HFF-Myc (cell line): ENCODE measurements at regions not wholly inside any gene's neighbourhood (a gene's known extent, or its start where the extent isn't known, plus 50 kb on each side); places are given as distances from the start of the nearest gene placed in this dataset.

Experiments used
- DNase-seq: peaks from one replicate; pipeline ENCODE4 v3.0.0-alpha.2; 2011; ENCODE audit warnings: low read depth; ENCODE audit errors: extremely low read depth
- H3K4me3 ChIP-seq: replicated peaks from 2 replicates; pipeline ENCODE4 v1.5.1; 2011; ENCODE audit warnings: low read depth, mild to moderate bottlenecking, control low read depth, low read length
- TF ChIP-seq, protein P1 (sequence below): IDR thresholded peaks from 2 replicates; pipeline ENCODE4 v1.5.1; 2012; ENCODE audit warnings: mild to moderate bottlenecking, low read depth, low read length, control low read depth; ENCODE audit errors: missing control alignments

DNA sequence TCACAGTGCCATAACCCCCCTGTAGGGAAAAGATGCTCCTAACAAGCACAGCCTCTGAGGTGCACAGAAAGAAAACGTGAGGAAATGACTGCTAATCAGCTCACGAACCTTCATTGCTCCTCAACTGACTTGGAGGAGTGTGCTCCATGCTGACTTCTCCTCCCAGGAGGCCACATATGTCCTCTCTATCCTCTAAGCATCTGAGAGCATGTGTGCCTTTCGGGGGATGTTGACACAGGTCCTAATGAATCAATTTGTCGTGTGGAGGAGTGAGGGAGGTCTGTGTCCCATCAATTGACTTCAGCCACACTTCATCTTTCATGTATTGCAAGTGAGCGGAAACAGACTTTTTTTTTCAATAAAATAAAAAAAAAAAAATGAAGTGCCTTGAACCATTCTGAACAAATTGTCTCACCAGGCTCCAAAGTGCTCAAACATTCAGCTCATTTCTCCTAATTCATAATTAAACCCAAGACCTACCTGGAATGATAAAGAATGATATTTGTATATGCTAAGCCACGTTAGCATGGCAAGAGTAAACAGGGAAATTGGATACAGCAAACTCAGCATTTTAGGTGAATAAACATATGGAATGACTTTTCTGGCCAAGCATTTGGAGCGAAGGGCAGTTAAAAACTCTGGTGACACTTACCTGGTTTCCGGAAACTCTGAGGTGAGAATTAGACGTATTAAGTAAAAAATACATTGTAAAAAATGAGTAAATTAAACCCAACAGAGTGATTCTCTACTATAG, 317.6 kb upstream of the FAT3 start:
- no peak for DNase-seq

DNA sequence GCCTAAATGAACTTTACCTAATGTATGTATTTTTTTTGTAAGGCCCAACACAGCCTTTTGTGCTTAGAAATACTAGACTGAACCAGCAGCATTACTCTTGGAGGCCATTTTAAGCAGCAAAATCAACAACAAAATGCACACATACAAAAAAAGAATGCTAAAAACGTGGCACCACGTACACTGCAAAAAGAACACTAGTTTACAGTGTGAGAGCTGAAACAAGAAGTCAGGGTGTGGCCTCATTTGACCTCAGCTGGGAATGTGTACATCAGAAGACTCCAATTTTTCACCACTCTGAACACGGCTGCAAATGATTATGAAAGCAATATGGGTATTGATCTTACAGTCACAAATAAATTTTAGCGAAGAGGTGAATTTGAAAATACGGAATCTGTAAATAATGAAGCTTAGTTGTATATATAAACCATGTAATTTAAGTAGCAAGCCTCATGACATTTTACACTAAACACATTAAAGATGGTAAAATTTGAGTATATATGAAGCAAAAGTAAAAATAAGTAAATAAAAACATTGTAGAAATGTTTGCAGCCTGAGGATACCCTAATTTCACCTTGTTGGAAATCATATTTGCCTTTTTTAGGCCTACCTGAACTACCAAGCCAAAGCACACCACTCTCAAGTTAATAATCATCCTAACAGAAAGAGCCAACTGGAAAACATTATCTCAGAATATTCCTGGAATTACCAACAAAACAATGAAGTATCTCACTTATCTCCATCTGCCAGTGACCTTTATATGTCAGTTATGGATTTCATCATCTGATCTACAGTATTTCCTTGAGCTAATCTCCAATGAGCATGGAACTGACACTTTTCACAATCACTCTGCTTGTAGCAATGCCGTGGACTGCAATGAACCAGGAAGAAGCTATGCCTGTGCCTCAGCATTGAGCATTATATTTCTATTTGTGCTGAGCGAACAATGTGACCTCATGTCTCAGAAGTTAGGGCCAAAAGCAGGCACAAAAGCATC, 319.5 kb upstream of the FAT3 start:
- TF ChIP-seq, protein P1, sequence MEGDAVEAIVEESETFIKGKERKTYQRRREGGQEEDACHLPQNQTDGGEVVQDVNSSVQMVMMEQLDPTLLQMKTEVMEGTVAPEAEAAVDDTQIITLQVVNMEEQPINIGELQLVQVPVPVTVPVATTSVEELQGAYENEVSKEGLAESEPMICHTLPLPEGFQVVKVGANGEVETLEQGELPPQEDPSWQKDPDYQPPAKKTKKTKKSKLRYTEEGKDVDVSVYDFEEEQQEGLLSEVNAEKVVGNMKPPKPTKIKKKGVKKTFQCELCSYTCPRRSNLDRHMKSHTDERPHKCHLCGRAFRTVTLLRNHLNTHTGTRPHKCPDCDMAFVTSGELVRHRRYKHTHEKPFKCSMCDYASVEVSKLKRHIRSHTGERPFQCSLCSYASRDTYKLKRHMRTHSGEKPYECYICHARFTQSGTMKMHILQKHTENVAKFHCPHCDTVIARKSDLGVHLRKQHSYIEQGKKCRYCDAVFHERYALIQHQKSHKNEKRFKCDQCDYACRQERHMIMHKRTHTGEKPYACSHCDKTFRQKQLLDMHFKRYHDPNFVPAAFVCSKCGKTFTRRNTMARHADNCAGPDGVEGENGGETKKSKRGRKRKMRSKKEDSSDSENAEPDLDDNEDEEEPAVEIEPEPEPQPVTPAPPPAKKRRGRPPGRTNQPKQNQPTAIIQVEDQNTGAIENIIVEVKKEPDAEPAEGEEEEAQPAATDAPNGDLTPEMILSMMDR, result no peak
- no peak for DNase-seq
- no peak overlapping the region for H3K4me3 ChIP-seq

More for the DNA sequence above, 317.6 kb upstream of the FAT3 start:
- TF ChIP-seq, protein P1, result no peak
- H3K4me3 ChIP-seq, result no peak overlapping the region

DNA sequence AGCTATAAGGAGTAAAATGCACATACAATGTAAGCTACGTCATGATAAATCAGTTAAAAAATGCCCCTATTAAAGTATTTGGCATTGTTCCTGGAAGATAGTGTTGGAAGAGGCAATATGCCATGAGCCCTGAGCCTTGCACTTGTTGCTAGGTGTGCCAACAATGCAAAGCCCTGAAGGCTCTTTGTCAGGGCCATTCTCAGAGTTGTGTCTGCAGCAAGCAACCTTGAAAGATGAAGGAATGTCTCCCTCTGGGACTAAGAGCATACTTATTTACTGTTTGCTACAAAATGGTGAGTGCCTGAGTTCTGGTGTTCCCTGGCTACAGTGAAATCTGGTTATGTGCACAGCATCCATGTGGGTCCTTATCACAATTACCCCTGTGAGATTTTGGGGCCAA, 322.3 kb upstream of the FAT3 start:
- no peak overlapping the region for H3K4me3 ChIP-seq
- TF ChIP-seq, protein P1, result no peak
- no peak for DNase-seq

DNA sequence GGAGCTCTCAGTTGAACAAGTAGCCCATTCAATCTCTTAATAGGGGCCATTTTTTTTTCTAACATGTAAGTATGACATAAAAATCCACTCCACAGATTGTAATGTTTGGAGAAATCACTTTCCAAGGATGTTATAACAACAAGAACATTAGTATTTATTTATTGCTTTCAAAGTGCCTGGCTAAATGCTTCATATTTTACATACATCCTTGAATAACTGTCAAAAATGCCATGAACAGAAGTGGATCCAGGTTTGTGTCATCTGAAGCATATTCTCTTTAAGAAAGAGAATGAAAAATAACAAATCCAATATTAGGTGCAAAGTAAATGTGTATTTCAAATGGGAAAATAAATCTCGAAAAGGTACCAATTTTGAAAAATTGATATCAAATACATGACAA, 344.0 kb upstream of the FAT3 start:
- no peak overlapping the region for H3K4me3 ChIP-seq
- TF ChIP-seq, protein P1, result no peak
- no peak for DNase-seq

- H3K4me3 ChIP-seq, result no peak overlapping the region
Measured at GRCh38 chr11:91876746-91877145, 347.9 kb upstream of the FAT3 start.

GRCh38 chr11:91872243-91872642, 352.4 kb upstream of the FAT3 start:
- H3K4me3 ChIP-seq, result no peak overlapping the region
- TF ChIP-seq, protein P1, result no peak
- no peak for DNase-seq

More at GRCh38 chr11:91876746-91877145, 347.9 kb upstream of the FAT3 start:
- TF ChIP-seq, protein P1, result no peak
- DNase-seq, result no peak
